CD4-positive, alpha-beta memory T cell (primary cell): ENCODE measurements at regions not wholly inside any gene's neighbourhood (a gene's known extent, or its start where the extent isn't known, plus 50 kb on each side); places are given as distances from the start of the nearest gene placed in this dataset.

Experiments used
- CTCF ChIA-PET: fragments of 350-600 bp; sonication (Branson Sonifier 250); formaldehyde crosslinking; loops from one replicate; lab custom pipeline; 2021; ENCODE audit warnings: inconsistent platforms; ENCODE audit not compliant: partially characterized antibody; lab: Charles Lee
- POLR2A ChIA-PET: fragments of 350-600 bp; sonication (Branson Sonifier 250); formaldehyde crosslinking; loops from one replicate; lab custom pipeline; 2021; ENCODE audit not compliant: partially characterized antibody; lab: Charles Lee
- DNase-seq, 5 donors: peaks; one replicate each; pipeline versions ENCODE4 v3.0.0 to v3.0.0-alpha.2; 2020 to 2022; ENCODE audit warnings: mixed read lengths in 1 of 5
- H3K27ac ChIP-seq: one replicate; pipeline ENCODE4 v1.7.0; 2013; ENCODE audit warnings: low read depth, low read length
- H3K27me3 ChIP-seq: 2 replicates; pipeline ENCODE4 v1.7.0; 2013; ENCODE audit warnings: mild to moderate bottlenecking, low read length, moderate library complexity; ENCODE audit not compliant: insufficient read depth
- H3K36me3 ChIP-seq: 2 replicates; pipeline ENCODE4 v1.7.0; 2013; ENCODE audit warnings: mild to moderate bottlenecking, low read length, moderate library complexity; ENCODE audit not compliant: insufficient read depth
- H3K4me1 ChIP-seq: 2 replicates; pipeline ENCODE4 v1.7.0; 2013; ENCODE audit warnings: mild to moderate bottlenecking, low read length, moderate library complexity; ENCODE audit not compliant: insufficient read depth
- H3K4me3 ChIP-seq, 2 donors: one replicate each; pipeline ENCODE4 v1.7.0; 2013; ENCODE audit warnings: low read length in 2 of 2, mild to moderate bottlenecking in 1 of 2
- H3K9me3 ChIP-seq, 2 donors: one replicate each; pipeline ENCODE4 v1.7.0; 2013; ENCODE audit warnings: low read length in 2 of 2, control low read depth in 1 of 2; ENCODE audit not compliant: control insufficient read depth in 1 of 2
- H3K27ac Mint-ChIP-seq, 7 donors: one replicate each; pipeline ENCODE4 v1.8.0; 2020 to 2021; ENCODE audit warnings: mixed read lengths in 7 of 7, mild to moderate bottlenecking in 6 of 7, inconsistent platforms in 3 of 7, moderate library complexity in 3 of 7
- H3K27me3 Mint-ChIP-seq, 2 donors: one replicate each; pipeline ENCODE4 v1.8.0; 2020 to 2021; ENCODE audit warnings: mixed read lengths in 2 of 2
- H3K36me3 Mint-ChIP-seq, 2 donors: one replicate each; pipeline ENCODE4 v1.8.0; 2020 to 2021; ENCODE audit warnings: mixed read lengths in 2 of 2, inconsistent platforms in 1 of 2, mild to moderate bottlenecking in 1 of 2
- H3K4me1 Mint-ChIP-seq, 4 donors: one replicate each; pipeline ENCODE4 v1.8.0; 2020 to 2021; ENCODE audit warnings: mixed read lengths in 4 of 4, mild to moderate bottlenecking in 1 of 4
- H3K4me3 Mint-ChIP-seq, 8 donors: one replicate each; pipeline ENCODE4 v1.8.0; 2020 to 2021; ENCODE audit warnings: mixed read lengths in 8 of 8, mild to moderate bottlenecking in 7 of 8, moderate library complexity in 6 of 8, inconsistent platforms in 3 of 8
- H3K9me3 Mint-ChIP-seq, 8 donors: one replicate each; pipeline ENCODE4 v1.8.0; 2020 to 2021; ENCODE audit warnings: mixed read lengths in 8 of 8, mild to moderate bottlenecking in 5 of 8, inconsistent platforms in 3 of 8, moderate library complexity in 1 of 8
- intact Hi-C: fragments of 100-400 bp; cut with micrococcal nuclease; formaldehyde crosslinking; loops from one replicate; pipeline ENCODE4 v1.15.1; 2023

DNA sequence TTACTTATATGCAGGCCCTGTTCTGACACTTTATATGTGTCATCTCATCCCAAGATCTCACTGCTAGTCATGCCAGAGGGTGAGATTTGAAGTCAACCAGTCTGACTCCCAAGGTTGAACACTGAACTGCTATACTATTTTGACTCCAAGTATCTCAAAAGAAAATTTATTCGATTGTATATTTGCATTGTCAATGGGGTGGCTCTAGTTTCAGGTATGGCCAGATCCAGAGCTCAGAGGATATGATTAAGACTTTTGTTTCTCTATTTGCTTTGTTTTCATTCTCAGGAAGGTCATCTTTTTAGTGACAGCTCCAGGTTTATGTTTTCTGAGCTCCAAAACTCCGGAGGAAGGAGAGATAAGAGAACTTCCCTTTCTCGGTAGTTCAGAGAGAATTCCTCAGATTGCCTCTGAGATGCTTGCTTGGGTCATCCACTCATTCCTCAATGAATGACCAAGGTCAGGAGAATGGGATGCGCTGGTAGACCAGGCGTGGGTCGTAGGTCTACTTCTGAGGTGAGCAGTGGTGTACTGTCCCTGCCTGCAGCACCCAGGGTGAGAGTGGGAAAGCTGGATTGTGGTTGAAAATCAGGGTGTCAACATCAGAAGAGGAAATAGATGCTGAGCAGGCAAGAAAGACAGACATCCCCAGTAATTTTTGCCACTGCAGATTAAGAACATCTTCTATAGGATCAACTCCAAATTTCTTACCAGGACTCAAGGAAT lies 99.3 kb downstream of the PFDN4 start:
- POLR2A ChIA-PET: no interaction called here
- Mint-ChIP-seq H3K36me3 (no peaks in the 10 kb centered on the region), H3K27me3 (peaks cover 10% of the 10 kb centered on the region in 2 donors), H3K27ac (no peak overlapping the region), H3K4me1 (no peaks in the 10 kb centered on the region), H3K4me3 (no peak overlapping the region), H3K9me3 (peaks cover 0 to 5% (median 0%) of the 10 kb centered on the region in 8 donors)
- no peaks in the 10 kb centered on the region for H3K4me1 ChIP-seq
- intact Hi-C loops: no loop called here
- DNase-seq: no peak
- CTCF ChIA-PET: no interaction called here
- no peaks in the 10 kb centered on the region for H3K27me3 ChIP-seq
- no peaks in the 10 kb centered on the region for H3K36me3 ChIP-seq
- no peaks in the 10 kb centered on the region for H3K9me3 ChIP-seq
- no peak overlapping the region for H3K4me3 ChIP-seq
- H3K27ac ChIP-seq: no peak overlapping the region

DNA sequence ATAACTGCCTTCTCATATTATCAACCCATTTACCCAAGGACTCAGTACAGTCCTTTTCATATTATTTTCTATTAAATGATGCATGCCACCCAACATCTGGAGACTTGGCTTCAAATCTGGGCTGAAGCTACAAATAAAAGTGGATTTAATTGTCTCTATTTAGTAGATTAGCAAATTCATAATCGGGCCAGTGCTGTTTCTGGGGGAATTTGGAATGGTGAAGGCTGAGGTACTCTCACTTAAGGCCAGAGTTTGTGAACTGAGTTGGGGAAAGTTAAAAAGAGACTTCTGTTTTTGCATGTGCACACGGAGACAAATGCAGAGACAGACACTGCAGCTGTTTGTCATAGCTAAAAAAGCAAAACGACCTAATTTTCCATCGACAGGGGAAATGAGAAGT lies 100.9 kb downstream of the PFDN4 start:
- DNase-seq: no peak
- Mint-ChIP-seq H3K36me3 (no peaks in the 10 kb centered on the region), H3K4me1 (no peaks in the 10 kb centered on the region), H3K4me3 (no peak overlapping the region), H3K27ac (no peak overlapping the region), H3K9me3 (peaks cover 0 to 5% (median 0%) of the 10 kb centered on the region in 8 donors), H3K27me3 (peaks cover 11 to 13% of the 10 kb centered on the region in 2 donors)
- intact Hi-C loops: no loop called here
- H3K36me3 ChIP-seq: no peaks in the 10 kb centered on the region
- no peak overlapping the region for H3K4me3 ChIP-seq
- H3K4me1 ChIP-seq: no peaks in the 10 kb centered on the region
- no peaks in the 10 kb centered on the region for H3K27me3 ChIP-seq
- ChIA-PET POLR2A (no interaction called here), CTCF (no interaction called here)
- H3K27ac ChIP-seq: no peak overlapping the region
- no peaks in the 10 kb centered on the region for H3K9me3 ChIP-seq

DNA sequence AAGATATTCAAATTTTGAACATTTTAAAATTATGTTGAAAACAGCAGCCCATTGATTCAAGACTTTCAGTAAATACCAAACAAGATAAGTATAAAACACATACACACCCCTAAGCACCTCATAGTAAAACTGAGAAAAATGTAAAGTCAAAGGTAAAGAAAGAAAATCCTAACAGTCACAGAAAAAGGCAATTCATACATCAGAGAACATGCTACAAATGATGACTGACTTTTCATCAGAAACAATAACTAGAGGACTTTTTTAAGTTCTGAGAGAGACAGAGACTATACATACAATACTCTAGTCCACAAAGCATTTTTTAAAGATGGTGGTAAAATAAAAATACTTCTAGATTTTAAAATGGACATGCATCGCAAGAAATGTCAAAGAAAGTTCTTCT lies 111.0 kb downstream of the PFDN4 start:
- H3K27ac ChIP-seq: no peak overlapping the region
- H3K9me3 ChIP-seq: no peaks in the 10 kb centered on the region
- Mint-ChIP-seq H3K27ac (no peak overlapping the region), H3K4me1 (no peaks in the 10 kb centered on the region), H3K9me3 (no peaks in the 10 kb centered on the region), H3K4me3 (no peak overlapping the region), H3K27me3 (peaks cover 1 to 8% of the 10 kb centered on the region in 2 donors), H3K36me3 (no peaks in the 10 kb centered on the region)
- ChIA-PET CTCF (no interaction called here), POLR2A (no interaction called here)
- H3K4me3 ChIP-seq: no peak overlapping the region
- no peaks in the 10 kb centered on the region for H3K36me3 ChIP-seq
- intact Hi-C loops: no loop called here
- no peak for DNase-seq
- no peaks in the 10 kb centered on the region for H3K4me1 ChIP-seq
- H3K27me3 ChIP-seq: no peaks in the 10 kb centered on the region

DNA sequence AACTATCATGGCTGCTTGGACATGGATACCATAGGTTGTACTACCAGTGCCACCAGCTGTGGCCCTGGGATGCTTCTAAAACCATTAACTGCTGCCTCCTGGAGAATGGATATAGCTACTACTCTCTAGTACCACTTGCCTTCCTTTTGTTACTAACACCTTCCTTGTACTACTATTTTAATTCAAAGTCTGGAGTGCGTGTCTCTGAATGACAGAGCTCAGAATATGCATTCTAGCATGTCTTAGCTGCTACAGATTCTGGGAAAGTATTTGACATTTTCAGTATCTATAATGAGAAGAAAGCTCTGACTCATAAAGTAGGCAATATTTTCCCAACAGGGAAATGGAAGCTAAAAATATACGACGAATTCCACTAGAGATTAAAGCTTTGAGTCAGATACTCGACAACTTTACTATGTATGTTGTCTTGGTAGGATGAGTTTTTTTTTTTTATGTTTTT lies 112.3 kb downstream of the PFDN4 start:
- no peaks in the 10 kb centered on the region for H3K4me1 Mint-ChIP-seq
- intact Hi-C loops: no loop called here
- DNase-seq: no peak
- H3K9me3 Mint-ChIP-seq: no peaks in the 10 kb centered on the region
- ChIA-PET POLR2A (no interaction called here), CTCF (interaction anchor here (0.8 kb wide), 1 partner anchor 9 kb away, joined by 3 read pairs; no protein-coding TSS in a partner anchor)
- Histone ChIP-seq H3K4me1 (no peaks in the 10 kb centered on the region), H3K4me3 (no peak overlapping the region), H3K36me3 (no peaks in the 10 kb centered on the region), H3K27ac (no peak overlapping the region), H3K9me3 (no peaks in the 10 kb centered on the region), H3K27me3 (no peaks in the 10 kb centered on the region)
- peaks cover 1 to 5% of the 10 kb centered on the region in 2 donors for H3K27me3 Mint-ChIP-seq
- no peak overlapping the region for H3K27ac Mint-ChIP-seq
- no peak overlapping the region for H3K4me3 Mint-ChIP-seq
- no peaks in the 10 kb centered on the region for H3K36me3 Mint-ChIP-seq

DNA sequence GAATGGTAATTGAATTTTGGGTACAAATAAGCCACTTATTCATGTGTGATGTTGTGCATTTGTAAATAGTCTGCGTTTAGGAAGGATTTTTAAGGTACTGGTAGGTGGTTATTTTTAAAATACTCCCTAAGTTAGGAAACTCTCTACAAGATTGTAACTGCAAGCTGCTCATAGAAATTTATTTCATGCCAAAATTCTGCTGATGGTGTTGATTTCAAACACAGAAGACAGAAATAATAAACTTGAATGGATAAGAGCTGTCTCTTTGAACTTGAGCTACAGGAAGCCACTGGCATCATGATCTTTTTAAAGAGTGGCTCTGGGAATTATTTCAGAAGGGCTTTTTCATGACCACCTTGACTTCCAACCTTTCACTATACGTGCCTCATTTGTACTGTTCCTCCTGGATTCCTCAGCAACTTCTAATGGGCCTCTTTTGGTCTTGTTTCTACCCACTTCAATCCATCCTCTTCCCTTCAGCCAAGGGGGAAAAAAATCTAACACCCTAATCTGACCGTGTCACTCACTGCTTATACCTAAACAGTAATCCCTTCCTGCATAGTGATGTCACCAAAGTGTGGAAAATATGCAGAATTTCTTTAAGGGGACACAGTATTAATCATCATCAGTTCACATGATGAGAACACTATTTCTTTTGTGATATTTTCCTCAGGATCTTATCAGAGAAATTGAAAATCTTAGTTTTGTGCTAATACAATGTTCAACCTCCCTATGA lies 113.6 kb downstream of the PFDN4 start:
- Histone ChIP-seq H3K36me3 (no peaks in the 10 kb centered on the region), H3K27me3 (no peaks in the 10 kb centered on the region), H3K4me1 (no peaks in the 10 kb centered on the region), H3K4me3 (no peak overlapping the region), H3K9me3 (no peaks in the 10 kb centered on the region), H3K27ac (no peak overlapping the region)
- Mint-ChIP-seq H3K9me3 (no peaks in the 10 kb centered on the region), H3K36me3 (no peaks in the 10 kb centered on the region), H3K4me1 (no peaks in the 10 kb centered on the region), H3K27me3 (peaks cover 1 to 3% of the 10 kb centered on the region in 2 donors), H3K27ac (no peak overlapping the region), H3K4me3 (no peak overlapping the region)
- POLR2A ChIA-PET: no interaction called here
- CTCF ChIA-PET: no interaction called here
- intact Hi-C loops: no loop called here
- no peak for DNase-seq

DNA sequence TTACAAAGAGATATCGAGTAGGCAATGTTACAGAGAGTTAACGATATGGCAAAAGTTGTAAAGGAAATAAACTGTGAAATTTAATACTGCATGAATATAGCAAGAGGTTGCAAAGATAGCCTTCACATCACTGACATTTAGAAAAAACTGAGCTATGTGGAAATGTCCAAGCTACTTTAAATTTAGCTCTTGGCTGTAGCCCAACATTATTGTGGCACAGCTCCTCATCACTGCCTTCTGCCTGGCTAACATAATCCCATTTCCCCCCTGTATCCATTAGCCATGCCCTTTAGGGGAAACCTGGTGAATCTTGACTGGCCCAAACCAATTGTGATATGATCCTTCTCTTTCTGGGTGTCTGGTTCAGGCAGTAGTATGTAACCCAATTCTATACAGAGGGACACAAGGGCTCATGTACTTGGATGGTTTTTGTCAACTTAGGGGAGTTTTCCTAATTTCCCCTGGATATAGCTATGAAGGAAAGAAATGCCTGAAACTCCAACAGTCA lies 115.4 kb downstream of the PFDN4 start:
- POLR2A ChIA-PET: no interaction called here
- no peak for DNase-seq
- Mint-ChIP-seq H3K4me1 (no peaks in the 10 kb centered on the region), H3K27ac (no peak overlapping the region), H3K36me3 (no peaks in the 10 kb centered on the region), H3K27me3 (peaks cover 0 to 1% of the 10 kb centered on the region in 2 donors), H3K9me3 (no peaks in the 10 kb centered on the region), H3K4me3 (no peak overlapping the region)
- Histone ChIP-seq H3K27me3 (no peaks in the 10 kb centered on the region), H3K9me3 (no peaks in the 10 kb centered on the region), H3K4me1 (no peaks in the 10 kb centered on the region), H3K36me3 (no peaks in the 10 kb centered on the region), H3K4me3 (no peak overlapping the region), H3K27ac (no peak overlapping the region)
- CTCF ChIA-PET: no interaction called here
- intact Hi-C loops: no loop called here

DNA sequence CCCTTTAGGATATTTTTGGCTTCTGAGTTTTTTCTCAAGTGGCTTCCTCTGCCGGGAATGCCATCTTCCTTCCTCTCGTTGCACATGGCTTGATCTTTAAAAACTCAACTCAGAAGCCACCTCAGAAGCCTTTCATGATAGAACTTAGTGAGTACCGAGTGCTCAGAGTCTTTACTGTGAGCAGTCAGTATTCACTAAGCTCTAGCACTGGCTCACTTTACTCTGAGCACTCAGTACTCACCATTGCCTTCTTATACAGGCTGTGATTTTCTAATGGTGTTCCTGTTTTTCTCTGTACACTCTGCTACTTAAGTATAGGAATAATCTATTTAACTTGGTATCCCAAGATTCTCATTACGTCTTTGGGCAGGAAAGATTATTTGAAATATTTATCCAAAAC lies 116.2 kb downstream of the PFDN4 start:
- Histone ChIP-seq H3K27ac (no peak overlapping the region), H3K4me1 (no peaks in the 10 kb centered on the region), H3K4me3 (no peak overlapping the region), H3K9me3 (no peaks in the 10 kb centered on the region), H3K27me3 (no peaks in the 10 kb centered on the region), H3K36me3 (no peaks in the 10 kb centered on the region)
- no peak overlapping the region for H3K4me3 Mint-ChIP-seq
- no peak overlapping the region for H3K27ac Mint-ChIP-seq
- H3K9me3 Mint-ChIP-seq: no peaks in the 10 kb centered on the region
- H3K27me3 Mint-ChIP-seq: peaks cover 0 to 1% of the 10 kb centered on the region in 2 donors
- H3K4me1 Mint-ChIP-seq: no peaks in the 10 kb centered on the region
- intact Hi-C loops: no loop called here
- ChIA-PET POLR2A (no interaction called here), CTCF (no interaction called here)
- DNase-seq: no peak
- no peaks in the 10 kb centered on the region for H3K36me3 Mint-ChIP-seq
